ENCODE measurements at regions not wholly inside any gene's neighbourhood (a gene's known extent, or its start where the extent isn't known, plus 50 kb on each side); places are given as distances from the start of the nearest gene placed in this dataset.

DNA sequence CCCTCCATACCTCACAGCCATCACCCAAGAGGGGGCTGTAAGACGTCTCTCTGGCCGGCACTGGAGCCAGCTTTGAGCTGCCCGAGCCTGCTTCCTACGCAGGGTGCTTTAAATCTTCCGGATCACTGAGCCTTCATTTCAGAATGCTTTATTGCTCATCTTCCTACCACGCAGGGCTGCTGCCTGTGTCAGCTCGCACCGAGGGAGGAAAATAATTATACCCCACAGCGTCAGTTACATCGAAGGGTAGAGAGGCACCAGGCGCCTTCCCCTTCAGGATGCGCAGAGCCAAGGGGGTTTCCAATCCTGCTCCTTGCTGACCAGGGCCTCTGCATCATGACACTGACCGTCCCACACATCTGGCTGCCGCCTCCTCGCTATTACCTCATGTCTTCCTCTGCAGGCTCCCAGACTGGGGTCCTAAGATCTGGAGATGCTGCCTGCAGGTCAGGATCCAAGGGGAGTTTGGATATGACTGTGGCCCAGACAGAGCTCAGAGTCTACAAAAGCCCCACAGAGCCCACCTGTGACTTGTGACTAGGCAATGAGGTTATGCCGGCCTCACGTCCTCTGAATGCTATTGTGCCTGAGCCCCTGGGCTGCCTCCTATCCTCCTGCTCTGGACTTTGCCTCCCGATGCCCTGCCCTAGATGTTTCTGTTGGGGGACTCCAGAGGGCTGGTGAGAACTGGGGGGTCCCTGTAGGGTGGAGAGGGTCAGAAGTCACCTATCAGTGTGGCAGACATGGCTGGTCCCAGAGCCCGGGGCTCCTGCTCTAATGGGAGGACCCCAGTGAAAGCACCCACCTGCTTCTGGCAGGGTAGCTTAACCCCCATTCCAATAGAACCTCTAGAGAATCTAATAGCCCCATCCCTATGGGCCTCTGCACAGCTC, 220.3 kb upstream of the RTL1 start:
- TF ChIP-seq POLR2A (IDR thresholded peaks at IDR 0.05; ENCODE audit: low read length) (no peak), GATA1 (IDR thresholded peaks at IDR 0.05; ENCODE audit: low read depth, low read length) (no peak)
